Glutamatergic neuron (in vitro differentiated cells): ENCODE measurements at regions not wholly inside any gene's neighbourhood (a gene's known extent, or its start where the extent isn't known, plus 50 kb on each side); places are given as distances from the start of the nearest gene placed in this dataset.

ENCODE experiments used
- DNase-seq: peaks from one replicate; pipeline ENCODE4 v3.0.0; 2022
- H3K27ac Mint-ChIP-seq: one replicate; pipeline ENCODE4 v1.8.0; 2020; ENCODE audit warnings: mild to moderate bottlenecking, mixed read lengths, inconsistent platforms; ENCODE audit not compliant: unreplicated experiment
- H3K27me3 Mint-ChIP-seq: one replicate; pipeline ENCODE4 v1.8.0; 2020; ENCODE audit warnings: mild to moderate bottlenecking, moderate library complexity, mixed read lengths, inconsistent platforms; ENCODE audit not compliant: unreplicated experiment
- H3K36me3 Mint-ChIP-seq: one replicate; pipeline ENCODE4 v1.8.0; 2020; ENCODE audit warnings: mild to moderate bottlenecking, mixed read lengths, inconsistent platforms; ENCODE audit not compliant: unreplicated experiment
- H3K4me1 Mint-ChIP-seq: one replicate; pipeline ENCODE4 v1.8.0; 2020; ENCODE audit warnings: mild to moderate bottlenecking, low read depth, mixed read lengths, inconsistent platforms; ENCODE audit not compliant: unreplicated experiment
- H3K4me3 Mint-ChIP-seq: one replicate; pipeline ENCODE4 v1.8.0; 2020; ENCODE audit warnings: mild to moderate bottlenecking, mixed read lengths, inconsistent platforms; ENCODE audit not compliant: unreplicated experiment
- H3K9me3 Mint-ChIP-seq: one replicate; pipeline ENCODE4 v1.8.0; 2020; ENCODE audit warnings: mild to moderate bottlenecking, moderate library complexity, mixed read lengths, inconsistent platforms; ENCODE audit not compliant: unreplicated experiment
- TF ChIP-seq, protein P1 (sequence below): fragments of 200-600 bp; sonication (generic); IDR thresholded peaks from one replicate; pipeline ENCODE4 v1.5.0; 2021; ENCODE audit not compliant: partially characterized antibody, unreplicated experiment

GRCh38 chr3:157922614-157923013 lies 183.6 kb downstream of the SHOX2 start:
- Mint-ChIP-seq H3K36me3 (peaks cover 4% of the 10 kb centered on the region), H3K4me1 (peaks cover 34% of the 10 kb centered on the region), H3K4me3 (no peak overlapping the region), H3K27ac (no peak overlapping the region), H3K27me3 (peaks cover 5% of the 10 kb centered on the region), H3K9me3 (peaks cover 7% of the 10 kb centered on the region)
- no peak for DNase-seq
- TF ChIP-seq, protein P1, sequence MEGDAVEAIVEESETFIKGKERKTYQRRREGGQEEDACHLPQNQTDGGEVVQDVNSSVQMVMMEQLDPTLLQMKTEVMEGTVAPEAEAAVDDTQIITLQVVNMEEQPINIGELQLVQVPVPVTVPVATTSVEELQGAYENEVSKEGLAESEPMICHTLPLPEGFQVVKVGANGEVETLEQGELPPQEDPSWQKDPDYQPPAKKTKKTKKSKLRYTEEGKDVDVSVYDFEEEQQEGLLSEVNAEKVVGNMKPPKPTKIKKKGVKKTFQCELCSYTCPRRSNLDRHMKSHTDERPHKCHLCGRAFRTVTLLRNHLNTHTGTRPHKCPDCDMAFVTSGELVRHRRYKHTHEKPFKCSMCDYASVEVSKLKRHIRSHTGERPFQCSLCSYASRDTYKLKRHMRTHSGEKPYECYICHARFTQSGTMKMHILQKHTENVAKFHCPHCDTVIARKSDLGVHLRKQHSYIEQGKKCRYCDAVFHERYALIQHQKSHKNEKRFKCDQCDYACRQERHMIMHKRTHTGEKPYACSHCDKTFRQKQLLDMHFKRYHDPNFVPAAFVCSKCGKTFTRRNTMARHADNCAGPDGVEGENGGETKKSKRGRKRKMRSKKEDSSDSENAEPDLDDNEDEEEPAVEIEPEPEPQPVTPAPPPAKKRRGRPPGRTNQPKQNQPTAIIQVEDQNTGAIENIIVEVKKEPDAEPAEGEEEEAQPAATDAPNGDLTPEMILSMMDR = no peak

DNA sequence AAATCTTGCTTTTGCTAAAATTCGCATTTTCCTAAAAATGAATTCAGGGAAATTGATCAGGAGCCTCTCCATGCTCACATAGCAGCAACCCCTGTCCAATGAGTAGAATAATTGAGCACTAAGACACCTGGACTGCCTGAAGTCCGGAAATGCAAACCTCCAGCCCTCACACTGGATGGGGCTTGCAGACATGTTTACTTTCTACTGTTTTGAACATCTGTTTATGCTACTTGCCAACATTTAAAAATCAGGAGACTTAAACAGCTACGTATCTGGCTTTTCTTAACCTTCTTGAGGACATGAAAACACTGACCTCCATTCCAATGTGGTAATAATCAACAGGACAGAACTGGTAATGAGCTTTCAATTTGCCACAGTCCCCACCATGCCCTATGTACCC lies 184.4 kb downstream of the SHOX2 start:
- peaks cover 38% of the 10 kb centered on the region for H3K4me1 Mint-ChIP-seq
- peaks cover 4% of the 10 kb centered on the region for H3K36me3 Mint-ChIP-seq
- TF ChIP-seq, protein P1 = no peak

DNA sequence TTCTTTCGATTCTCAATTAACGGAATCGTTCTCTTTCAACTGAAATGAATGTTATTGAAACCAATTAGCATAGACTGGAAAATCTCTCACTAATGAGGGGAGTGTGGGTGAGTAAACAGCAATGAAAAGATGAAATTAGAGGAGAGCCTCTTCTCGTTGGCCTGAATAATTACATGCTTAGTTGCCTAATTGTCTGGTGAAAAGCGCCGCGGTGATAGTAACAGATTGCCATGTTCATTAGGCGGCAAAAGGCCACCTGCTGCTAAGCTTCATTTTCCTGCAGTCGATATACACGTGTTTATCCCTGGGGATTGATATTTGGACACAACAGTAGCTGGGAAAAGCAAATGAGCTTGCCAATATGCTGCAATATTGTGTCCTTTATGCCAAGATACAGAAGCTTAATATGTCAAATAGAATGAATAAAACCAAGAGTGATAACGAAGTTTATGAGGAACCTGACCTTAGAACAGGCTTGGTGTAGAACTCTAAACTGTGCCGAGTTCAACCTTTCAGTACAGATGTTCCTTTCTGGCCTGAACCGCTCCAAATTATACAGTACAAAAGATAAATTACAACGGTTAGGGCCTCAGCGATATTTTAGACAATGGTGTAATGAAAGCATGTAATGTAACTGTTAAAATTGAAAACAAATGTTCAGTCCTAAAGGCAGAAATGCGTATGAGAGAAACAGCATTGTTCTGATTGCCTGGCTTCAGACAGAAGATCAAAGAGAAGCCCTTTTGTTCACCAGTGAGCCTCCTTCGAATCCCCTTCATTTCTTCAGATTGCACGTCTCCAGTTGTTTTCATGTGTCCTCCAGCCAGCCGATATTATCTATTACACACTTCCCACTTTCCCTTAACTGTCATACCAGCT lies 185.2 kb downstream of the SHOX2 start:
- Mint-ChIP-seq H3K9me3 (peaks cover 7% of the 10 kb centered on the region), H3K4me3 (peak overlapping the region; percentile 55), H3K27ac (peak overlapping the region; percentile 81), H3K27me3 (peaks cover 5% of the 10 kb centered on the region), H3K4me1 (peaks cover 39% of the 10 kb centered on the region), H3K36me3 (peaks cover 4% of the 10 kb centered on the region)
- TF ChIP-seq, protein P1 = no peak
- DNase-seq = peak; percentile 64

More for the DNA sequence above, 184.4 kb downstream of the SHOX2 start:
- peaks cover 5% of the 10 kb centered on the region for H3K27me3 Mint-ChIP-seq
- DNase-seq = no peak
- peak overlapping the region; percentile 22 for H3K4me3 Mint-ChIP-seq
- H3K27ac Mint-ChIP-seq = peak overlapping the region; percentile 81
- peaks cover 7% of the 10 kb centered on the region for H3K9me3 Mint-ChIP-seq

DNA sequence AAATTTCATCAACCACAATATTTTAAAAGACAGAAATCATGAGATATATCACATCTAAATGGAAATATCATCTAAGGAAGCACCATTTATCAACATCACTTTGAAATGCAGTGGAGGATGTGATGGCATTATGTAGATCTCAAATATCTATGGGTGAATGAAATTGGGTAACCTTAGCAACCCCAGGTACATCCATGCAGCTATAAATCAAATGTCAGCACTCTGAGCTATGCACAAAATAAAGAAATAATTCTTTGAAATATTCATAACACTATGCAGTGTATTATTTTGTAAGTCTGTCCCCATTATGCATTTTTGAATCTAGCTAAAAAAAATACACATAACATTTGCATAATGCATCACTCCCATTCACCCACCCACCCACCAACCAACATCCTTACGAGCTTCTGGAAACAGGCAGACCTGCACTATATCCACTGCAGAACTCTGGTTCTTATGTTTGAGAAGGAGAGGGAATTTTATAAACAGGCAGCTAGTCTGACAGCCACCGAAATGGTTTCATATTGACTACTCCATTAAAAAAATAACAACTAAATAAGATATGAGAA lies 186.8 kb downstream of the SHOX2 start:
- DNase-seq = no peak
- peaks cover 39% of the 10 kb centered on the region for H3K4me1 Mint-ChIP-seq
- TF ChIP-seq, protein P1 = no peak
- H3K4me3 Mint-ChIP-seq = no peak overlapping the region
- H3K36me3 Mint-ChIP-seq = no peaks in the 10 kb centered on the region
- H3K27me3 Mint-ChIP-seq = peaks cover 8% of the 10 kb centered on the region
- peaks cover 7% of the 10 kb centered on the region for H3K9me3 Mint-ChIP-seq
- no peak overlapping the region for H3K27ac Mint-ChIP-seq

GRCh38 chr3:157918402-157918801 lies 187.8 kb downstream of the SHOX2 start:
- Mint-ChIP-seq H3K27me3 (peaks cover 8% of the 10 kb centered on the region), H3K4me1 (peaks cover 39% of the 10 kb centered on the region), H3K4me3 (no peak overlapping the region), H3K9me3 (peaks cover 7% of the 10 kb centered on the region), H3K36me3 (no peaks in the 10 kb centered on the region), H3K27ac (peak overlapping the region; percentile 57)
- TF ChIP-seq, protein P1 = no peak
- no peak for DNase-seq
